Kidney (tissue), 13 donors: ENCODE measurements at regions not wholly inside any gene's neighbourhood (a gene's known extent, or its start where the extent isn't known, plus 50 kb on each side); places are given as distances from the start of the nearest gene placed in this dataset.

Source experiments
- DNase-seq, 5 donors: peaks; one replicate each; pipeline ENCODE4 v3.0.0-alpha.2; 2013 to 2020
- FAIRE-seq: peaks from 2 replicates; lab custom pipeline; 2012; peaks lifted over from hg19 to GRCh38; lab: Jason Lieb, UNC
- H3K27ac ChIP-seq, 2 donors: one replicate each; pipeline ENCODE4 v1.7.0; 2013; ENCODE audit warnings: low read depth in 2 of 2, low read length in 2 of 2, inconsistent platforms in 1 of 2
- H3K27me3 ChIP-seq: one replicate; pipeline ENCODE4 v1.7.1; 2013; ENCODE audit warnings: low read length, inconsistent platforms; ENCODE audit not compliant: control insufficient read depth, insufficient read depth
- H3K36me3 ChIP-seq, 3 donors: one replicate each; pipeline versions ENCODE4 v1.7.0 to v1.7.1; 2013; ENCODE audit warnings: low read length in 3 of 3, control low read depth in 1 of 3, inconsistent platforms in 1 of 3; ENCODE audit not compliant: insufficient read depth in 3 of 3, control insufficient read depth in 2 of 3
- H3K4me1 ChIP-seq, 3 donors: one replicate each; pipeline versions ENCODE4 v1.7.0 to v1.7.1; 2013; ENCODE audit warnings: low read length in 3 of 3, inconsistent platforms in 1 of 3, low read depth in 1 of 3; ENCODE audit not compliant: control insufficient read depth in 2 of 3, insufficient read depth in 2 of 3
- H3K4me3 ChIP-seq, 3 donors: one replicate each; pipeline versions ENCODE4 v1.7.0 to v1.8.1; 2013; ENCODE audit warnings: low read length in 3 of 3, control low read depth in 1 of 3, inconsistent platforms in 1 of 3
- H3K9ac ChIP-seq, 3 donors: one replicate each; pipeline versions ENCODE4 v1.7.0 to v1.7.1; 2013; ENCODE audit warnings: low read length in 3 of 3, control low read depth in 1 of 3, inconsistent platforms in 1 of 3
- H3K9me3 ChIP-seq, 3 donors: one replicate each; pipeline versions ENCODE4 v1.7.0 to v1.7.1; 2013; ENCODE audit warnings: low read length in 3 of 3, control low read depth in 1 of 3, inconsistent platforms in 1 of 3; ENCODE audit not compliant: control insufficient read depth in 2 of 3, insufficient read depth in 1 of 3
- intact Hi-C: fragments of 100-400 bp; cut with DNase I; formaldehyde crosslinking; loops from one replicate; pipeline ENCODE4 v1.11.1; 2022
- TF ChIP-seq, protein P1 (sequence below): IDR thresholded peaks from 3 replicates; pipeline ENCODE4 v1.5.1; 2012; ENCODE audit warnings: mild to moderate bottlenecking, moderate library complexity, borderline replicate concordance; ENCODE audit not compliant: insufficient read depth; ENCODE audit errors: extremely low read depth
- donor health status: control.
- donor health status: control.
- donor health status: control.
- donor health status: control.
- donor health status: control.
- donor health status: DM: yes; HTN: yes; CAD: no.
- donor health status: Normal renal cell carcinoma (clear cell type).

- no peak overlapping the region for H3K27ac ChIP-seq
- no peaks in the 10 kb centered on the region for H3K4me1 ChIP-seq
- H3K27me3 ChIP-seq: no peaks in the 10 kb centered on the region
- no peak overlapping the region for H3K4me3 ChIP-seq
- TF ChIP-seq, protein P1, sequence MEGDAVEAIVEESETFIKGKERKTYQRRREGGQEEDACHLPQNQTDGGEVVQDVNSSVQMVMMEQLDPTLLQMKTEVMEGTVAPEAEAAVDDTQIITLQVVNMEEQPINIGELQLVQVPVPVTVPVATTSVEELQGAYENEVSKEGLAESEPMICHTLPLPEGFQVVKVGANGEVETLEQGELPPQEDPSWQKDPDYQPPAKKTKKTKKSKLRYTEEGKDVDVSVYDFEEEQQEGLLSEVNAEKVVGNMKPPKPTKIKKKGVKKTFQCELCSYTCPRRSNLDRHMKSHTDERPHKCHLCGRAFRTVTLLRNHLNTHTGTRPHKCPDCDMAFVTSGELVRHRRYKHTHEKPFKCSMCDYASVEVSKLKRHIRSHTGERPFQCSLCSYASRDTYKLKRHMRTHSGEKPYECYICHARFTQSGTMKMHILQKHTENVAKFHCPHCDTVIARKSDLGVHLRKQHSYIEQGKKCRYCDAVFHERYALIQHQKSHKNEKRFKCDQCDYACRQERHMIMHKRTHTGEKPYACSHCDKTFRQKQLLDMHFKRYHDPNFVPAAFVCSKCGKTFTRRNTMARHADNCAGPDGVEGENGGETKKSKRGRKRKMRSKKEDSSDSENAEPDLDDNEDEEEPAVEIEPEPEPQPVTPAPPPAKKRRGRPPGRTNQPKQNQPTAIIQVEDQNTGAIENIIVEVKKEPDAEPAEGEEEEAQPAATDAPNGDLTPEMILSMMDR: no peak
- H3K9me3 ChIP-seq: no peaks in the 10 kb centered on the region
- no peaks in the 10 kb centered on the region for H3K36me3 ChIP-seq
- no peak overlapping the region for H3K9ac ChIP-seq
- intact Hi-C loops: no loop called here
- DNase-seq (no peak), FAIRE-seq (no peak)
Measured at GRCh38 chr17:56034197-56034635, 119.1 kb upstream of the ANKFN1 start.

DNA sequence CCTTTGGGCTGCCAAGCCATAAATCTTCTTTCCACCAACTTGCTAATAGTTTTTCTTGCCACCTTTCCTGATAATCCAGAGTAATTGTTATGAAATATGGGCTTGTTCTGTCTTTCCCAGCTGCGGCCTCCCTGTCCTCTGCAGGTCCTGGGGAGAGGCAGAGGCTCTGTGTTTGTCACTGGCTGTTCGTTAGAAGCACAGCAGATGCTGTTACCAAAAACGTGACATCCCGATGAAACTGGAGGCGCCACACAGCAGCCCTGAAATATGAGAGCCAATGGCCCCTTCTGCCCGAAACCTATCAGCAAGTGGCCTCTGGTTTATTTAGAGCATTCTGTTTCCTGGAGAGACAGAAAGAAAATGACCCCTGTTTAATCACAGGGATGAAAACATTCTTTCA lies 115.1 kb upstream of the ANKFN1 start:
- Histone ChIP-seq H3K9ac (no peak overlapping the region), H3K9me3 (no peaks in the 10 kb centered on the region), H3K4me3 (no peak overlapping the region), H3K36me3 (no peaks in the 10 kb centered on the region), H3K4me1 (no peaks in the 10 kb centered on the region), H3K27me3 (no peaks in the 10 kb centered on the region), H3K27ac (no peak overlapping the region)
- TF ChIP-seq, protein P1: no peak
- intact Hi-C loops: no loop called here
- DNase-seq (peak in 4 of 5 donors; percentile 46 to 70 (median 66)), FAIRE-seq (no peak)

GRCh38 chr17:56045872-56046271 lies 107.4 kb upstream of the ANKFN1 start:
- H3K9me3 ChIP-seq: no peaks in the 10 kb centered on the region
- H3K27ac ChIP-seq: no peak overlapping the region
- TF ChIP-seq, protein P1: no peak
- FAIRE-seq (no peak), DNase-seq (peak in 2 of 5 donors; percentile 23 to 27)
- no peak overlapping the region for H3K4me3 ChIP-seq
- no peaks in the 10 kb centered on the region for H3K36me3 ChIP-seq
- H3K9ac ChIP-seq: no peak overlapping the region
- intact Hi-C loops: no loop called here
- H3K4me1 ChIP-seq: no peaks in the 10 kb centered on the region
- no peaks in the 10 kb centered on the region for H3K27me3 ChIP-seq

- FAIRE-seq (no peak), DNase-seq (peak in 4 of 5 donors; percentile 80 to 91 (median 85))
- intact Hi-C loops: no loop called here
Measured at GRCh38 chr17:56047331-56047730, 105.9 kb upstream of the ANKFN1 start.

More at GRCh38 chr17:56047331-56047730, 105.9 kb upstream of the ANKFN1 start:
- H3K4me1 ChIP-seq: no peaks in the 10 kb centered on the region
- no peaks in the 10 kb centered on the region for H3K36me3 ChIP-seq
- TF ChIP-seq, protein P1: no peak
- no peak overlapping the region for H3K9ac ChIP-seq
- H3K27ac ChIP-seq: no peak overlapping the region
- H3K4me3 ChIP-seq: no peak overlapping the region
- H3K9me3 ChIP-seq: no peaks in the 10 kb centered on the region
- no peaks in the 10 kb centered on the region for H3K27me3 ChIP-seq
